GM18507 (cell line): ENCODE measurements at regions not wholly inside any gene's neighbourhood (a gene's known extent, or its start where the extent isn't known, plus 50 kb on each side); places are given as distances from the start of the nearest gene placed in this dataset.
"Not testable (repeated sequence)": the region's sequence is repeated elsewhere in the genome, so short reads cannot be mapped to it uniquely, and the experiment has no call there.

Experiments used
- DNase-seq: peaks from one replicate; pipeline ENCODE4 v3.0.0; 2011; ENCODE audit warnings: low read depth; ENCODE audit not compliant: insufficient read length; ENCODE audit errors: extremely low spot score
- FAIRE-seq: peaks from 2 replicates; lab custom pipeline; 2011; peaks lifted over from hg19 to GRCh38; lab: Jason Lieb, UNC

DNA sequence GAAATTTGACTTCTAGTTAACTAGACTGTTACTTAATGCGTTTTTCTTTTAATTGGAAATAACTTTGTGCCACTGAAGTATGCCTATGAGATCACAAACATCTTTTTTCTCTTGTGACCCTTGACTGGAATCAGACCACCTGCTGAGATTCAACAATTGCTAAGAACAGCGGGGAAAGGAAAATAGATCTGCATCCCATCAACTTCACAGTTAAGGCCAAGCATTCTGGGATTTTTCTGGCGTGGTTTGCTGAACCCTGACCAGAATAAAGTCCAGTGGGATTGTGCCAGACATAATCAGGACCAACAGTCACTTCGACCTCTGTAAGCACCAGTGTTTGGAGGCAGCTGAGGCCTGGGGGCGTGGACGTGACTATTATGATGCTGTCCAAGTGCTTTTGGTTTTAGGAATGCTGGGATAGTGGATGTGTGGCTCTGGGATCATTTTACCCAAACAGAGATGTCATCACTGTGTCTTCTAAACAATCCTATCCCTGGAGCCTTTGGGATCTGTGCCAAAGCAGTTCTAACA, 373.3 kb upstream of the PRKCQ start:
- DNase-seq (no peak), FAIRE-seq (no peak)

DNA sequence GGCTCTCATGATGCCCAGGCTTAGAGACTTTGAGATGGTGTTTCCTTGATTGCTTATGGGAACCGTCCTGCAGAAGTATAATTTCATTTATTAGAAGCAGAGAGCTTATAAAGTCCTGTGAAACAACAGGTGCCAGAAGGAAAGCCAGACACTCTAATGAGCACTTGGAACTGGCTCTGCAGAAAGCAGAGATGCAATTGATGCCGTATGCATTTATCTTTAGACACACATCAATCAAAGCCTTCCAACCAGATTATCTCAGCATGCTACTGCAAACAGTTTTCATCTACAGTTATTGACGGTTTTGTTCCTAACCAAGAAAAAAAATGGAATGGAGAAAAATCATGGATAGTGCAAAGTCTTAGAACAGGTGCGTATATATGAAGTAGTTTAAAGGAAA, 371.7 kb upstream of the PRKCQ start:
- no peak for FAIRE-seq
- DNase-seq, result no peak

DNA sequence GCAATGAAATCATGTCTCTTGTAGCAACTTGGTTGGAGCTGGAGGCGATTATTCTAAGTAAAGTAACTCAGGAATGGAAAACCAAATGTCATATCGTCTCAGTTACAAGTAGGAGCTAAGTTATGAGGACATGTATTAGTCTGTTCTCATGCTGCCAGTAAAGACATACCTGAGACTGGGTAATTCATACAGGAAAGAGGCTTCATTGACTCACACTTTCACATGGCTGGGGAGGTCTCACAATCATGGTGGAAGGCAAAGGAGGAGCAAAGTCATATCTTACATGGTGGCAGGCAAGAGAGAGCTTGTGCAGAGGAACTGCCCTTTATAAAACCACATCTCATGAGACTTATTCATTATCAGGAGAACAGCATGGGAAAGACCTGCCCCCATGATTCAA, 370.1 kb upstream of the PRKCQ start:
- DNase-seq (no peak), FAIRE-seq (no peak)

DNA sequence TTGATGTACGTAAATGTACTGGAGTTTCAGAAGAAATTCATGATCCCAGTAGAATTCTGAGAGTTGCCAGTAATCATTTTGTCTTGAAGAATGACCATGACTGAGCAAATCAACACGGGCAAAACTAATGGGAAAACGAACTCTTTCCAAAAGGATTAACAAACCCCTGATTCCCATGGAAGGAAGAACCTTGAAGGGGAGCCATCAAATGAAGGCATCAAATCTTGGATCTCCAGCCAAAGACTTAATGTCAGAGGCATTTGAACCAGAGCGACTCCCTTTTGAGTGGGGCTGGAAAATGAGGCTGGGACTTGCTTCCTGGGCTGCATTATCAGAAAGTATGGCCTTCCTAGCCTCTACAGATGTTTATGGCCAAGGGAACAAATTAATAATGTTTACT, 364.4 kb upstream of the PRKCQ start:
- DNase-seq (no peak), FAIRE-seq (no peak)

DNA sequence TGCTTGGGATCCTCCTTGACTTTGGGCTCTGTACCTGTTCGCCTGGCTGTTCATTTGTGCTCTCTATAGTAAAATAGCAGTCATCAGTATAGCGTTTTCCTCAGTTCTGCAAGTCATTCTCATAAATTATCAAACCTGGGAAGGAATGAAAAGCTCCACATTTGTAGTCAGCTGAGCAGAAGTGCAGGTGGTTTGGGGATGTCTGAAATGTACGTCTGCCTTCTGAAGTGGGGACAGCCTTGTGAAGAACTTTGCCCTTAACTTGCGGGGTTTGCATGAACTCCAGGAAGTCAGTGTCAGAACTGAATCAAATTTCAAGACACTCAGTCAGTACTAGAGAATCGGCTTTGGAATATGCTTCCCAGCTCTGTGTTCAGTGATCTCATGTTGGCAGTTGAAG, 358.3 kb upstream of the PRKCQ start:
- DNase-seq, result no peak
- no peak for FAIRE-seq

DNA sequence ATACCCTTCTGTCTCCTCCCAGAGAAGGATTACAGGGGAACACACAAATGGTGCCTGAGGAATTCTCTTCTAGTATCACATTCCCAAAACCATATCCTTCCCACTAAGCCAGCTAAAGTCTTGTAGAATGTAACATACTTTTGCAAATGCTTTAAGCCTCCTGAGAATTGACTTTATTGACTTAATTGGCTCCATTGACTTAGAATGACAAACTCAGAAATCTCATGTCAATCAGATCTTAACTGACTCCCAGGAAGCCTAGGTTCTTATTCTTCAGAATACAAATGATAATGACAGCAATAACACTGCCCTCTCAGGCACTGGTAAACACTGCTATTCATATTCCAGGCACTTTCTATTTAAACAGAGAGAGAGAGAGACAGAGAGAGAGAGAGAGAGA, 356.9 kb upstream of the PRKCQ start:
- no peak for DNase-seq
- no peak for FAIRE-seq

DNA sequence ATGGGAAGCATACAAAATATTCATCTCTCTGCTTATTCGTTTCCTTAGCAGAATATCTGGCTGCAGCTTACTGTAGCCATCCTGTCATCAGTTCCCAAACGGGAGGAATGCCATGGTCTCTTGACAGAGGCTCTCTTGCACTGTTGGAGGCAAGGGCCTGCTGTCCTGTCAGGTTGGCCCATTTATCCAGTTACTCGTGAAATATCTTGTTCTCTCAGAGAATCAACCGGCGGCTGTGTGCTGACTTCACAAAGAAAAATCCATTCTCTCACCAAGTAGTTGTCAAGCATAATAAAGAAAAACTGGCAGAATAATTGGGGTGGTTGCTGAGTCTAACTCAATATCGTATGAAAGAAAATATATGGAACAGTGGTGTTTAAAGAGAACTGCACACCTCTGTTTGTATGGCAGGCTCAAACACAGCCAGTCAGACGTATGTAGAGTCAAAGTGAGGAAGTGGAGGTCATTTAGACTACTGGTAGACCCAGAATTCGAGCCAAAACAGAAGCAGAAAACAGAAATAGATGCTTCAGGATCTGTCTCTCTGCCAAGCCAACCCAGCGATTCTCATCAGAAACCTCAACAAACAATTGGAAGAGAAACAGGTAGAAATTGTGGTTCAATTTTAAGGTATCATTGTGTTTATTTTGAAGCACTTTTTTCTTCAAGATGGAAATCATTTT, 349.2 kb upstream of the PRKCQ start:
- FAIRE-seq, result no peak
- DNase-seq, result no peak

DNA sequence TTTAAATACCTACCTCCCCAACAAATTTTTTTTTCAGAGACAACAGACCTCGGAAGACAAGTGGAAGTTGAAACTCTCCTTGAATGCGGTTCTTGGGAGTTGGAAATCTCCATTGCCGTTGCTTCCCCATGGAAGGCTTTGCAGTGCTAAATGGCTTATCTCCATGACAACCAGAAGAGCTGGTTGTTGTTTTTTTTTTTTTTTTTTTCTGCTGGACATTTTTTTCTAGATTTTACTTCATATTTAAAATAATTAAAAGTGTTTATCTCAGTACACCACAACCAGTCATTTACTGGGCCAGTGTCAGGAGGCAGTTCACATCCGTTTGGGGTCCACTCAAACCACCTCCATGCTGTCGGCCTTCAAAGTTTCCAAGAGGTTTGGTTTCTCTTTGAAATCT, 348.5 kb upstream of the PRKCQ start:
- FAIRE-seq (no peak), DNase-seq (no peak)

DNA sequence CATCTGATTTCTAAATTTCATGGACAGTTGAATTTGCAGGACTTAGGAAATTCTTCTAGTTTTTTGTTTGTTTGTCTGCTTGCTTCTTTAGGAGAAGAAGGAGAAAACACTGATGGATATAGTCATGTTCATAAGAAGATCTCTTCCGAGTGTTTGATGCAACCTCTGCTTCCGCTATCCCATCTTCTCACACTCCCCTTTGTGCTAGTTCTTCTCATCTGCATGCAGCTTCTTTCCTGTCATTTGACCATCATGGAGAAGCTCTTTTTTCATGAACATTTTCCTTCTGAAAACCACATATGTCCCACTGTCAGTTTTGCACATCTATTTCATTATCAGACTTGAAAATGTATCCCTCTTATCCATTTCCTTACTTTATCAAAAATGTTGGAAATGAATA, 346.9 kb upstream of the PRKCQ start:
- FAIRE-seq, result no peak

DNA sequence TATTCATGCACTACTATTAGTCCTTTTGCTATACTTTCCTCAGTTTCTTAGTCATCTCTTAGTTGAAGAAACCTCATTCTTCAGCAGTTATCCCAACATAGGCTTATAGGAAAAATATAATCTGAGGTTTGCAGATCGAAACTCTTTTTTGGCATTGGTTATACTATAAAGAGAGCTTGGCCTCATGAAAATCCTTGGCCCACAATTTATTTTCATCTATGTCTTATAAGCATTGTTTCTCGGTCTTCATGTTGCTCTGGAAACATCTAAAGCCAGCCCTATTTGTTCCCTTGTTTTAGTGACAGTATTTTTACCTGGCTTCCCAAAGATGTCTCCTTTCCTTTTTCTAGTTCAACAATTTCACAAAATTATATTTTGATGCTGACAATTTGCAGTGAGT, 345.1 kb upstream of the PRKCQ start:
- DNase-seq (no peak), FAIRE-seq (no peak)

More for the DNA sequence above, 346.9 kb upstream of the PRKCQ start:
- no peak for DNase-seq

DNA sequence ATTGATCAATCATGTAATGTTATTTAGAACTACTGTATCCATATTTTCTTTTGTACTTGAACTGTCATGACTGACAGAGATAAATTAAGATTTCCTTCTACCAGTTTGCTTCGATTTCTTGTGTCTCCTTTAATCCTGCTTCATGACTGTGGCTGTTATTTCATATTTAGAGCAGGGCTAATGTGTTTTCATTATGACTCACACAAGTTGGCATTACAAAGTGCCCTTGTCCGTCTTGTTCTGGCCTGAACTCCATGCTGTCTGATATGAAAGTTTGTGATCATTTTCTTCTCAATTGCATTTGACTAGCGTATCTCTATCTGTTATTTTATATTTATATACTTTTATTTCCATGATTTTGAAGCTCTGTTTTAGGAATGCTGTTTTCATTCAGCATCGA, 344.1 kb upstream of the PRKCQ start:
- FAIRE-seq, result peak; percentile 12
- DNase-seq, result no peak

DNA sequence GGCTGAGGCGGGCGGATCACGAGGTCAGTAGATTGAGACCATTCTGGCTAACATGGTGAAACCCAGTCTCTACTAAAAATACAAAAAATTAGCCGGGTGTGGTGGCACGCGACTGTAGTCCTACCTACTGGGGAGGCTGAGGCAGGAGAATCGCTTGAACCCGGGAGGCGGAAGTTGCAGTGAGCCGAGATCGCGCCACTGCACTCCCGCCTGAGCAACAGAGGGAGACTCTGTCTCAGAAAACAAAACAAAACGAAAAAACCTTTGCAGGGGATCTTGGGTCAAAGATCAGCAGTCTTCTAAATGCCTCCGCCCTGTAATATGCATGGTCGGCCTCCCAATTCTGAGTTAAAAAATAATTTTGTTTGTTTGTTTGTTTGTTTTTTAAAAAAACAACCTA, 340.9 kb upstream of the PRKCQ start:
- DNase-seq, FAIRE-seq: not testable (repeated sequence)

DNA sequence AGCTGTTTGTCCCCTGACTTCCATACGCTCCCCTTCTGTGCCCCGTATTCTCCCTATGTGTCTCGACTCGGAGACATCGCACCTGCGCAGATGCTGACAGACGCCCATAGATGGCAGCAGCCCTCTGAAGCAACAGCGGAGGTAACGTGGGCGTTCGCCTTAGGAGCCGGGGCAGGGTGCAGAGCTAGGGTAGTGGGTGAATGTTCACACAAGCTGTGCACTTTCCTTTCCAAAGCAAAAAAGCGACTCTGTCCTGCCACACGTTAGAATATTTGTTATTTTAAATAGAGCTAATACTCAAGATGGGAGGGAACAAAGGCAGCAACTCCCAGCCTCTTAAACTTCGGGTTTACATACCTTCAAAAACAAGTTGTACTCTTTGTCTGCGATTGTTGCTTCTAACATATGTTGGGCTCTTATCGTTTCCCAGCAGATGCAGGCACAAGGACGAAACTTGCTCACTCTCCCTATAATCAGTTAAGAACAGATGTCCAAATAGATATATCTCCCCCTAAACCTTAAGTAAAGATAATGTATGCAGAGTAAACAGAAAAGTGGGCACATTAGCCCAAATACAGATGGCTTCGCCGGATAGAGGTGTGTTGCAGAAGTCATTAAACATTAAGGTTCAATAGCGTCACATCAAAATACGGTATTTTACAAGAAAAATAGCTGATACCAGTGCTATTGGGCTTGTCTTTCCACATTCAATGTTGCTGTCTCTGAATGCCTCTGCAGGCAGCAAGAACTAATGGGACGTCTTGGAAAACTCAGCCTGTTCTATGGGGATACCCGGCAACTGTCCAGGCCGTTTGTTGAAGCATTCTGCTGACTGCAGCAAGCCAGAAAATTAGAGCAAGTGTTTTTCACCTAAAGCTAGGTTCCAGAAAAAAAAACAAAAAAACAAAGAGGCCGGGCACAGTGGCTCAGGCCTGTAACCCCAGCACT, 340.3 kb upstream of the PRKCQ start:
- DNase-seq (peak; percentile 58), FAIRE-seq (peak; percentile 90)

DNA sequence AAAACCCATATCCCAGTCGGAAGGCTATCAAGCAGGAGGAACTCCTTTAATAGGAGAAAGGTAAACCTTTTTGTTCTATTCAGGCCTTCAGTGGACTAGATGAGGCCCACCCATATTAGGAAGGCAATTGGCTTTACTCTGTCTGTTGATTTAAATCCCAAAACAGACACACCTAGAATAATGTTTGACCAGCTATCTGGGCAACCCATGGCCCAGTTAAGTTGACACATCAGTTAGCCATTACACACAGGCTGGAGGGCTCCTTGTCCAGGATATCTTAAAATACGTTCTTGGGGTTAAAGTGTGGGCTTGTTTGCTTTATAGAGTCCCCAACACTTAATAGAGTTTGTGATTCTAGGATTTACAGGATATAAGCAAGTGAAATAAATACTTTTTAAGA, 339.0 kb upstream of the PRKCQ start:
- no peak for DNase-seq
- FAIRE-seq, result no peak

DNA sequence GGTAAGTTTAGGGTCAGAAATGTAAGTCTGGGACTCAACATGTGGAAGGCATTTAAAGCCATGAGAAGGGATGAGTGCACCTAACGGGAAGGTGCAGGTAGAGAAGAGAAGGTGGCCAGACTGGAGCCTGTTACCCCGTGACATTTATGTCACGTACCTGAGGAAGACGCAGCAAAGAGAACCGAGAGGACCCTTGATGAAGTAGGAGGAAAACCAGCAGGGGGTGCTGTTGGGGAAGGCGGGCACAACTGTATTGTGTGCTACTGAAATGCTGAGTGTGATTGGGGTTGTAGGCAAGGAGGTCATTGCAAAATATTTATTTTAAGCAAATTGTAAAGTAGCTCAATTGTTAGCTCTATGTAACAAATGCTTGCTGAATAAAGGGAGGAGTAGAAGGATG, 338.2 kb upstream of the PRKCQ start:
- FAIRE-seq, result peak; percentile 72
- no peak for DNase-seq

DNA sequence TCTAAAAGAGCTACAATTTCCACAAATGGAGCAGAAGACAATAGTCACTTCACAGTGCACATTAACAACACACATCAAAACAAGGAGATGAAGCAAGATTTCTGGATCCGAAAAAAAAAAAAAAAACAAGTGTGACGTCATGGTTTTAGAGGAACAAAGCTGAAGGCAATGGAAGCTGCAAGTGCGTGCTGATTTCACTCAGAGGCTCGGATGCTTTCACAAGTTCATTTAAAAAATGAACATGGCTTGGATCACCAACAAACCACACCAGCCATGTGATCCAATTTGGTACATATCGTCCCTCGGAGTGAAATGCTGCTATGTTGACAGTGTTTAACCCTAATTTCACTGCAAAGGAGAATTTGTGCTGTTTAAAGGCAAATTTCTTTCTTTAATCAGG, 337.0 kb upstream of the PRKCQ start:
- DNase-seq (no peak), FAIRE-seq (no peak)

DNA sequence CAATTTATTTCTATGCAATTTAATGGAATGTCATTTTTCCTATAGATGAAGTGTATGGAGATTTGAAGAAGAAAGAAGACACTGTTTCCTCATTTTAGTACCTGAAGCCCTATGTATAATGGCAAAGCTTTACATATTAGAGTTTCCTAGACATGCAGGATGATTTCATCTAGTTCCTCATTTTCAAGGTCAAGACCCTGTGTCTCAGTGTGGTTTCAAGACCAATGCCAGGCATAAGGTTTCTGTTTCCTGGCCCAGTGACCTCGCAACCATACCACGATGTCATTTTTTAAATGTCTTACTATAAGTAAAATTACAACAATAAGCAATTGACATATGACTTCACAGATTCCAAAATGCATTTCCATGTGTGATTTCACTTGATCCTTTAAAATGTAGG, 336.5 kb upstream of the PRKCQ start:
- FAIRE-seq (no peak), DNase-seq (no peak)

DNA sequence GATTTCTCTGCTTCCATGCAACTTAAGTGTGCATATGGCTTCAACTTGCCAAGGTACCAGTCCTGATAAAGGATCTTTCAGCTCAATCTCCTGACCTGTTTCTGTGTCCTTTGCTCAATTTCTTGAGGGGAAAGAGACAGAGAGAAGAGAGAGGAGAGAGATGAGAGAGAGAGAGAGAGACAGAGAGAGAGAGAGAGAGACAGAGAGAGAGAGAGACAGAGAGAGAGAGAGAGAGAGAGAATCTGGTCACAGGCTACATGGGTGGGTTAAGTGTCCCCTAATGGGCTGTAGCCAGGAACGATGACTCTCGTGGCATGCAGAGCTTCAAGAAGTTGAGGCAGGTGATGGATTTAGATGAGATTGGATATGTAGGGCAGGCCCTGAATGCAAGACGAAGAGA, 335.2 kb upstream of the PRKCQ start:
- DNase-seq, result no peak
- no peak for FAIRE-seq

DNA sequence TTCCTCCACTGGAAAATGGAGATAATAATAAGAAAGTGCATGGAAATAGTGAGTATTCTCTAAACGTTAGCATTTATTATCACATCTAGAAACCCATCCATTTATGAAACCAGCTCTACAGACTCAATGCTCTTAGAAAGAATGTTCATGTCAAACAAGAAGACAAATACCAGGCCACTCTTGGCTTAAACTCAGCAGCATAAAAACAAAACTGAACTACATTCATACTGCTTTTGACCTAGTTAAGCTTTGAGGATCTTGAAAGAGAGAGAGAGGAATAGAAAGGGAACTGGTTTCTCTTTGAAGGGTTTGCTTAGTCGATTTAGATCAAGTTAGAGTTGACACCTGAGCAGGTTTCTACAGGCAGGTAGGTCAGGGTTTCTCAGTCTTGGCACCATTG, 332.9 kb upstream of the PRKCQ start:
- no peak for FAIRE-seq
- DNase-seq, result no peak

DNA sequence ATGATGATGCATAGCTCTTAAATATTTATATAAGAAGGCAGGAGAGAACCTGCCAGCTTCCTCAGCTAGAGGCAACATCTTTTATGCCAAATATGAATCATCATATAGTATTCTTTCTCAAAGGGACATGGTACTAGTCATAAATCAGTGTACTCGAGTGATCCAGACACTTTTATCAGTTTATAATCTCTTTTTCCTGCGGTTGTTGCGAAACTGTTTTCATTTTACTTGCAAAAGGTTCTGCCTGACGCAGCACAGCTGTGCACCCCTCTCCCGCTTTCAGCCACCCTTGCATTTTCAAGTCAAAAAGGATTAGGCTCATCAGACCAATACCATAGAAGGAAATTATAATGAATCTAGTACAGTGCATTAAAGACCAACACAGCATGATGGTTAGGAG, 332.3 kb upstream of the PRKCQ start:
- no peak for FAIRE-seq
- no peak for DNase-seq

DNA sequence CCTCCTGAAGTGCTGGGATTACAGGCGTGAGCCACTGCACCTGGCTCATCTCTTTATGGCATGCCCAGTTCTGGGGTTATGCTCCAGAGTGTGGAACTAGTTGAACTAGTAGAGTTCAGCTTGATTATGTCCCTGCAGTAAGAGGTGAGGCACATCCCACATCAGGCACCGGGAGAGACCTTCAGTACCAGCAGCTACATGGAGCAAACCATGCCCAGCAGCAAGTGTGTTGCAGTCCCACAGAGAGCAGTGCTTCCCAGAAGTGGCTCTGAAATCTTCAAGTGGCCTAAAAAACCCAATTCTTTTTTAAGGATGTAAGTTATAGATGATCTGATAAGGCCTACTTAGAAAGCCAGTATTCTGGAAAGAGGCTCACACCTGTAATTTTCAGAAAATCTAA, 331.9 kb upstream of the PRKCQ start:
- DNase-seq (no peak), FAIRE-seq (no peak)
